ENCODE measurements at regions not wholly inside any gene's neighbourhood (a gene's known extent, or its start where the extent isn't known, plus 50 kb on each side); places are given as distances from the start of the nearest gene placed in this dataset.

- TF ChIP-seq CTCF (IDR thresholded peaks at IDR 0.05) (no peak), POLR2A (IDR thresholded peaks at IDR 0.05) (no peak)
Observed at GRCh38 chr13:67318398-67318797, 88.3 kb upstream of the PCDH9 start.

Data from transverse colon (tissue), 3 donors.